HL-60 (cell line): ENCODE measurements at regions not wholly inside any gene's neighbourhood (a gene's known extent, or its start where the extent isn't known, plus 50 kb on each side); places are given as distances from the start of the nearest gene placed in this dataset.

Experiments
- POLR2AphosphoS5 ChIP-seq: IDR thresholded peaks from 2 replicates; pipeline ENCODE4 v1.6.1; 2012; ENCODE audit warnings: low read depth
- TF ChIP-seq, protein P1 (sequence below): IDR thresholded peaks from one replicate; pipeline ENCODE4 v1.5.1; 2011; ENCODE audit warnings: low read length, control low read depth, inconsistent platforms; ENCODE audit not compliant: insufficient read depth

DNA sequence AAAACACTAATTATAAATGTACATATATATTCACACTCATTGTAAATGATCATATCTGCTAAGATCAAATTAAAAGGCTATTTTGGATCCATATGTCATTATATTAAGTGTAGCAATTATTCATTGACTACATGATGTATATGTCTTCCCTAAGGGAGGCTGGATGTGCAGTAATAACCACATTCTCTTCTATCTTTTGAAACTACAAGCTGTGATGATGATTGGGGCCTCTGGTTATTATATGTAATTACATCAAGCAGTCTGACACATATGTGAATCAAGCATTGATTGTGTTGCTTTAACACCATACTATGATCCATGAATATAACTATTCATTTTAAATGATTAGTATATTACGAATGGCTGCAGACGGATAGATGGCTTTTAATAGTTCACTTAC, 1973.4 kb downstream of the SUCLG1 start:
- TF ChIP-seq, protein P1, sequence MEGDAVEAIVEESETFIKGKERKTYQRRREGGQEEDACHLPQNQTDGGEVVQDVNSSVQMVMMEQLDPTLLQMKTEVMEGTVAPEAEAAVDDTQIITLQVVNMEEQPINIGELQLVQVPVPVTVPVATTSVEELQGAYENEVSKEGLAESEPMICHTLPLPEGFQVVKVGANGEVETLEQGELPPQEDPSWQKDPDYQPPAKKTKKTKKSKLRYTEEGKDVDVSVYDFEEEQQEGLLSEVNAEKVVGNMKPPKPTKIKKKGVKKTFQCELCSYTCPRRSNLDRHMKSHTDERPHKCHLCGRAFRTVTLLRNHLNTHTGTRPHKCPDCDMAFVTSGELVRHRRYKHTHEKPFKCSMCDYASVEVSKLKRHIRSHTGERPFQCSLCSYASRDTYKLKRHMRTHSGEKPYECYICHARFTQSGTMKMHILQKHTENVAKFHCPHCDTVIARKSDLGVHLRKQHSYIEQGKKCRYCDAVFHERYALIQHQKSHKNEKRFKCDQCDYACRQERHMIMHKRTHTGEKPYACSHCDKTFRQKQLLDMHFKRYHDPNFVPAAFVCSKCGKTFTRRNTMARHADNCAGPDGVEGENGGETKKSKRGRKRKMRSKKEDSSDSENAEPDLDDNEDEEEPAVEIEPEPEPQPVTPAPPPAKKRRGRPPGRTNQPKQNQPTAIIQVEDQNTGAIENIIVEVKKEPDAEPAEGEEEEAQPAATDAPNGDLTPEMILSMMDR = no peak
- TF ChIP-seq POLR2AphosphoS5 = no peak
